Skeletal muscle satellite cell (primary cell): ENCODE measurements at regions not wholly inside any gene's neighbourhood (a gene's known extent, or its start where the extent isn't known, plus 50 kb on each side); places are given as distances from the start of the nearest gene placed in this dataset.
"Not testable (repeated sequence)": the region's sequence is repeated elsewhere in the genome, so short reads cannot be mapped to it uniquely, and the experiment has no call there.

ENCODE experiments used
- H3K27me3 ChIP-seq: 2 replicates; pipeline ENCODE4 v1.7.0; 2013; ENCODE audit warnings: low read length; ENCODE audit not compliant: control insufficient read depth, insufficient read depth
- H3K36me3 ChIP-seq: 2 replicates; pipeline ENCODE4 v1.7.0; 2013; ENCODE audit warnings: mild to moderate bottlenecking, control low read depth, low read length; ENCODE audit not compliant: insufficient read depth
- H3K4me1 ChIP-seq: 2 replicates; pipeline ENCODE4 v1.7.0; 2013; ENCODE audit warnings: low read length; ENCODE audit not compliant: control insufficient read depth, insufficient read depth
- H3K4me2 ChIP-seq: 2 replicates; pipeline ENCODE4 v1.7.0; 2013; ENCODE audit warnings: mild to moderate bottlenecking, low read length
- H3K4me3 ChIP-seq: 2 replicates; pipeline ENCODE4 v1.7.0; 2013; ENCODE audit warnings: low read length
- H3K9ac ChIP-seq: 2 replicates; pipeline ENCODE4 v1.7.0; 2013; ENCODE audit warnings: mild to moderate bottlenecking, low read depth, low read length, moderate library complexity
- H3K9me3 ChIP-seq: replicated peaks from 2 replicates; pipeline ENCODE4 v1.7.0; 2013; ENCODE audit warnings: mild to moderate bottlenecking, control low read depth, low read length

GRCh38 chr18:67132919-67133318 lies 383.6 kb downstream of the DSEL start:
- Histone ChIP-seq H3K4me1 (no peaks in the 10 kb centered on the region), H3K9me3 (no peaks in the 10 kb centered on the region), H3K9ac (no peak overlapping the region), H3K27me3 (no peaks in the 10 kb centered on the region), H3K36me3 (no peaks in the 10 kb centered on the region), H3K4me3 (no peak overlapping the region), H3K4me2 (no peak overlapping the region)

GRCh38 chr18:67131498-67131897 lies 385.0 kb downstream of the DSEL start:
- Histone ChIP-seq H3K27me3 (no peaks in the 10 kb centered on the region), H3K9ac (no peak overlapping the region), H3K4me3 (no peak overlapping the region), H3K4me1 (no peaks in the 10 kb centered on the region), H3K36me3 (no peaks in the 10 kb centered on the region), H3K9me3 (no peaks in the 10 kb centered on the region), H3K4me2 (no peak overlapping the region)

GRCh38 chr18:67126751-67127150 lies 389.8 kb downstream of the DSEL start:
- not testable (repeated sequence) for H3K9me3 ChIP-seq, H3K4me3 ChIP-seq, H3K36me3 ChIP-seq

GRCh38 chr18:67123901-67124300 lies 392.6 kb downstream of the DSEL start:
- no peaks in the 10 kb centered on the region for H3K4me1 ChIP-seq
- H3K9ac ChIP-seq: no peak overlapping the region
- no peaks in the 10 kb centered on the region for H3K27me3 ChIP-seq
- H3K4me3 ChIP-seq: no peak overlapping the region
- no peaks in the 10 kb centered on the region for H3K36me3 ChIP-seq
- no peak overlapping the region for H3K4me2 ChIP-seq
- no peaks in the 10 kb centered on the region for H3K9me3 ChIP-seq

More at GRCh38 chr18:67126751-67127150, 389.8 kb downstream of the DSEL start:
- H3K9ac ChIP-seq, H3K4me2 ChIP-seq, H3K27me3 ChIP-seq, H3K4me1 ChIP-seq: not testable (repeated sequence)

GRCh38 chr18:67117804-67118203 lies 398.7 kb downstream of the DSEL start:
- no peaks in the 10 kb centered on the region for H3K36me3 ChIP-seq
- H3K27me3 ChIP-seq: no peaks in the 10 kb centered on the region
- no peak overlapping the region for H3K9ac ChIP-seq
- no peak overlapping the region for H3K4me3 ChIP-seq
- no peaks in the 10 kb centered on the region for H3K4me1 ChIP-seq
- no peaks in the 10 kb centered on the region for H3K9me3 ChIP-seq
- H3K4me2 ChIP-seq: no peak overlapping the region

DNA sequence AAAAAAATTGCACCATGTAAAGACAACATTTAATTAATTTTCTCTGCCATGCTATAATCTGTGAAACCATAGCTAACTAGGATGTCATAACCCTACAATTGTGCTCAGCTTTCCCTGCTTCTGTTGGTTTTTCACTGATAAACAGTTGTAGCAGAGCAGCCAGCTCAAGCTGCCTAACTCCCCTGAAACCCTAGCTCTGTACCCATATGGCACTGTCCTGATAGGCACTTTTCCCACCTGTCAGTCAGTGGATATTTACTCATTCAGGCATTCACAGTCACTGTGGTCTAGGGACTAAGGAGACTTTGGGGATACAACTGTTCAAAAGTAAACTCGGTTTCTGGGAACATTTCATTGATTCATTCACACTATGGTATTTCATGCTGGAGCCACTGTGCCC lies 407.0 kb downstream of the DSEL start:
- Histone ChIP-seq H3K4me2 (no peak overlapping the region), H3K9me3 (no peaks in the 10 kb centered on the region), H3K4me1 (no peaks in the 10 kb centered on the region), H3K9ac (no peak overlapping the region), H3K27me3 (peaks cover 4% of the 10 kb centered on the region), H3K36me3 (no peaks in the 10 kb centered on the region), H3K4me3 (no peak overlapping the region)

GRCh38 chr18:67108894-67109293 lies 407.6 kb downstream of the DSEL start:
- Histone ChIP-seq H3K36me3 (no peaks in the 10 kb centered on the region), H3K9me3 (no peaks in the 10 kb centered on the region), H3K4me1 (no peaks in the 10 kb centered on the region), H3K27me3 (peaks cover 4% of the 10 kb centered on the region), H3K9ac (no peak overlapping the region), H3K4me3 (no peak overlapping the region), H3K4me2 (no peak overlapping the region)

- no peak overlapping the region for H3K4me2 ChIP-seq
- peaks cover 4% of the 10 kb centered on the region for H3K27me3 ChIP-seq
- H3K9ac ChIP-seq: no peak overlapping the region
- H3K36me3 ChIP-seq: no peaks in the 10 kb centered on the region
- no peak overlapping the region for H3K4me3 ChIP-seq
- H3K4me1 ChIP-seq: no peaks in the 10 kb centered on the region
- H3K9me3 ChIP-seq: no peaks in the 10 kb centered on the region
Observed at GRCh38 chr18:67104700-67105284, 411.7 kb downstream of the DSEL start.

GRCh38 chr18:67094123-67094522 lies 422.4 kb downstream of the DSEL start:
- Histone ChIP-seq H3K4me3 (no peak overlapping the region), H3K36me3 (no peaks in the 10 kb centered on the region), H3K27me3 (no peaks in the 10 kb centered on the region), H3K4me1 (peaks cover 5% of the 10 kb centered on the region), H3K9ac (no peak overlapping the region), H3K9me3 (no peaks in the 10 kb centered on the region), H3K4me2 (no peak overlapping the region)

GRCh38 chr18:67092141-67092540 lies 424.4 kb downstream of the DSEL start:
- Histone ChIP-seq H3K9ac (no peak overlapping the region), H3K4me2 (no peak overlapping the region), H3K4me1 (peaks cover 5% of the 10 kb centered on the region), H3K9me3 (no peaks in the 10 kb centered on the region), H3K4me3 (no peak overlapping the region), H3K36me3 (no peaks in the 10 kb centered on the region), H3K27me3 (no peaks in the 10 kb centered on the region)

DNA sequence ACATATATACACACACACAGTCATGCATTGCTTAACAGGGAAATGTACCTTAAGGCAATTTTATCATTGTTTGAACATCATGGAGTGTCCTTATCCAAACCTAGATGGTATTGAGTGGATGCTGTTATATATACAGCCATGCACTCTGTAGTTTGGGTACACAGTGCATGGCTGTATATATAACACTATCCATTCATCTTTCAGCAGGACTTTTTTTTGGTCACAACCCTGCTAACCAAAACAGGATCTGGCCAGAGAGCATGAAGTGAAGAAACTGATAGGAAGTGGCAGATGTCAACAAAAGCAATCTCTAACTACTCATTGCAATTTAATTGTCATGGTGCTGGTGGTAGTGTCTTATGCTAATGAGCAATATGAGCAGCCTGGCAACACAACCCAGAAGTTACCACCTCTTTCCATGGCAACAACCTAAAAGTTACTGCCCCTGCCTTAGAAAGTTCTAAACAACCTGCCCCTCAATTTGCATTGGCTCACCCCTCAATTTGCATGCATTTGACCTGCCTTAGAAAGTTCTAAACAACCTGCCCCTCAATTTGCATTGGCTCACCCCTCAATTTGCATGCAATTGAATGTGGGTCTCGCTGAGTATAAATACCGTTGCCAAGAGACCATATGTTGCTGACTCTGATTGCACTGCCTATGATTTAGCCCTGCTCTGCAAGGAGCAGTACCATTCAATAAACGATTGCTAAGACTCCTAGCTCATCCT lies 434.9 kb downstream of the DSEL start:
- H3K4me1 ChIP-seq: no peaks in the 10 kb centered on the region
- H3K4me3 ChIP-seq: no peak overlapping the region
- H3K9me3 ChIP-seq: no peaks in the 10 kb centered on the region
- H3K4me2 ChIP-seq: no peak overlapping the region
- no peaks in the 10 kb centered on the region for H3K36me3 ChIP-seq
- H3K9ac ChIP-seq: no peak overlapping the region
- no peaks in the 10 kb centered on the region for H3K27me3 ChIP-seq

- no peak overlapping the region for H3K9ac ChIP-seq
- no peaks in the 10 kb centered on the region for H3K4me1 ChIP-seq
- no peaks in the 10 kb centered on the region for H3K36me3 ChIP-seq
- H3K4me3 ChIP-seq: no peak overlapping the region
- H3K9me3 ChIP-seq: no peaks in the 10 kb centered on the region
- H3K27me3 ChIP-seq: no peaks in the 10 kb centered on the region
- H3K4me2 ChIP-seq: no peak overlapping the region
Observed at GRCh38 chr18:67080601-67081000, 435.9 kb downstream of the DSEL start.
